Astrocyte of the cerebellum (primary cell): ENCODE measurements at regions not wholly inside any gene's neighbourhood (a gene's known extent, or its start where the extent isn't known, plus 50 kb on each side); places are given as distances from the start of the nearest gene placed in this dataset.

Experiments used
- DNase-seq: peaks from one replicate; pipeline ENCODE4 v3.0.0-alpha.2; 2011; ENCODE audit warnings: low read depth
- H3K4me3 ChIP-seq: 2 replicates; pipeline ENCODE4 v1.5.1; 2011; ENCODE audit warnings: mild to moderate bottlenecking, low read depth, low read length, moderate library complexity
- CTCF ChIP-seq: IDR thresholded peaks from 2 replicates; pipeline ENCODE4 v1.5.1; 2012; ENCODE audit warnings: low read length, low read depth, moderate library complexity, mild to moderate bottlenecking; ENCODE audit errors: missing control alignments
- in situ Hi-C: cut with HindIII; loops from 2 replicates; pipeline ENCODE4 v1.10.0; 2017; ENCODE audit warnings: low sequenced_read_pairs

- no peak overlapping the region for H3K4me3 ChIP-seq
- no peak for DNase-seq
- in situ Hi-C loops: no loop called here
- no peak for TF ChIP-seq CTCF
Measured at GRCh38 chr14:42703501-42703900, 1096.8 kb downstream of the LRFN5 start.

- in situ Hi-C loops: no loop called here
- no peak overlapping the region for H3K4me3 ChIP-seq
- no peak for DNase-seq
- TF ChIP-seq CTCF: no peak
Measured at GRCh38 chr14:42687421-42687820, 1080.7 kb downstream of the LRFN5 start.

- no peak overlapping the region for H3K4me3 ChIP-seq
- DNase-seq: no peak
- in situ Hi-C loops: no loop called here
- no peak for TF ChIP-seq CTCF
Measured at GRCh38 chr14:42683707-42684106, 1077.0 kb downstream of the LRFN5 start.

GRCh38 chr14:42676636-42677035 lies 1070.0 kb downstream of the LRFN5 start:
- no peak for TF ChIP-seq CTCF
- DNase-seq: no peak
- no peak overlapping the region for H3K4me3 ChIP-seq
- in situ Hi-C loops: no loop called here

- no peak for DNase-seq
- in situ Hi-C loops: no loop called here
Measured at GRCh38 chr14:42673963-42674362, 1067.3 kb downstream of the LRFN5 start.

GRCh38 chr14:42671636-42672035 lies 1065.0 kb downstream of the LRFN5 start:
- in situ Hi-C loops: no loop called here
- no peak for TF ChIP-seq CTCF
- H3K4me3 ChIP-seq: no peak overlapping the region
- DNase-seq: no peak

More at GRCh38 chr14:42673963-42674362, 1067.3 kb downstream of the LRFN5 start:
- no peak overlapping the region for H3K4me3 ChIP-seq
- TF ChIP-seq CTCF: no peak

GRCh38 chr14:42665083-42665482 lies 1058.4 kb downstream of the LRFN5 start:
- DNase-seq: no peak
- H3K4me3 ChIP-seq: no peak overlapping the region
- TF ChIP-seq CTCF: no peak
- in situ Hi-C loops: no loop called here
